Hepatocyte (in vitro differentiated cells): ENCODE measurements at regions not wholly inside any gene's neighbourhood (a gene's known extent, or its start where the extent isn't known, plus 50 kb on each side); places are given as distances from the start of the nearest gene placed in this dataset.
"Not testable (repeated sequence)": the region's sequence is repeated elsewhere in the genome, so short reads cannot be mapped to it uniquely, and the experiment has no call there.

Experiments used
- DNase-seq: peaks from one replicate; pipeline ENCODE4 v3.0.0-alpha.2; 2016; ENCODE audit warnings: low spot score
- H2AFZ ChIP-seq: fragments of 200-600 bp; sonication (generic); 2 replicates; pipeline ENCODE4 v1.6.0; 2016; ENCODE audit warnings: antibody characterized with exemption, mild to moderate bottlenecking
- H3K27ac ChIP-seq: fragments of 200-600 bp; sonication (generic); 2 replicates; pipeline ENCODE4 v1.5.1; 2016; ENCODE audit warnings: mild to moderate bottlenecking
- H3K27me3 ChIP-seq: fragments of 200-600 bp; sonication (generic); 2 replicates; pipeline ENCODE4 v1.6.1; 2016
- H3K36me3 ChIP-seq: fragments of 200-600 bp; sonication (generic); replicated peaks from 2 replicates; pipeline ENCODE4 v1.5.1; 2016; ENCODE audit warnings: low read depth; ENCODE audit not compliant: insufficient read depth
- H3K4me1 ChIP-seq: fragments of 200-600 bp; sonication (generic); 2 replicates; pipeline ENCODE4 v1.5.1; 2016; ENCODE audit warnings: mild to moderate bottlenecking, moderate library complexity; ENCODE audit not compliant: insufficient read depth
- H3K4me2 ChIP-seq: fragments of 200-600 bp; sonication (generic); 2 replicates; pipeline ENCODE4 v1.6.0; 2016
- H3K4me3 ChIP-seq: fragments of 200-600 bp; sonication (generic); 2 replicates; pipeline ENCODE4 v1.5.1; 2016; ENCODE audit warnings: mild to moderate bottlenecking
- H3K79me2 ChIP-seq: fragments of 200-600 bp; sonication (generic); 2 replicates; pipeline ENCODE4 v1.6.0; 2017; ENCODE audit warnings: mild to moderate bottlenecking
- H3K9me2 ChIP-seq: fragments of 200-600 bp; sonication (generic); replicated peaks from 2 replicates; pipeline ENCODE4 v1.6.0; 2017; ENCODE audit warnings: mild to moderate bottlenecking; ENCODE audit not compliant: insufficient read depth
- H3K9me3 ChIP-seq: fragments of 200-600 bp; sonication (generic); 2 replicates; pipeline ENCODE4 v1.5.1; 2016; ENCODE audit warnings: low read depth, mild to moderate bottlenecking
- H4K20me1 ChIP-seq: fragments of 200-600 bp; sonication (generic); 2 replicates; pipeline ENCODE4 v1.6.0; 2016; ENCODE audit warnings: mild to moderate bottlenecking; ENCODE audit not compliant: insufficient read depth, poor library complexity, severe bottlenecking
- CTCF ChIP-seq: fragments of 200-600 bp; sonication (generic); IDR thresholded peaks from 2 replicates; pipeline ENCODE4 v1.5.1; 2016; ENCODE audit warnings: antibody characterized with exemption, mild to moderate bottlenecking; ENCODE audit not compliant: poor library complexity
- EZH2 ChIP-seq: fragments of 200-600 bp; sonication (generic); IDR thresholded peaks from 2 replicates; pipeline ENCODE4 v1.6.1; 2016; ENCODE audit warnings: antibody characterized with exemption, mild to moderate bottlenecking, borderline replicate concordance
- EZH2phosphoT487 ChIP-seq: fragments of 200-600 bp; sonication (generic); IDR thresholded peaks from one replicate; pipeline ENCODE4 v1.6.1; 2018; ENCODE audit warnings: antibody characterized with exemption, mild to moderate bottlenecking, low read depth, moderate library complexity; ENCODE audit not compliant: unreplicated experiment, severe bottlenecking
- WGBS: methylation state at CpG from one replicate; pipeline ENCODE4 v1.1.6; 2016; ENCODE audit warnings: low lambda C conversion rate; ENCODE audit errors: missing lambda C conversion rate; 5-methylcytosine and 5-hydroxymethylcytosine counted together

GRCh38 chr3:88882121-88882520 is 225.3 kb upstream of the EPHA3 start:
- Histone ChIP-seq H4K20me1 (no peaks in the 10 kb centered on the region), H3K79me2 (no peaks in the 10 kb centered on the region), H3K27me3 (no peaks in the 10 kb centered on the region), H3K4me1 (no peaks in the 10 kb centered on the region), H3K9me2 (no peaks in the 10 kb centered on the region), H3K27ac (no peak overlapping the region), H2AFZ (no peak overlapping the region), H3K36me3 (no peaks in the 10 kb centered on the region), H3K9me3 (no peaks in the 10 kb centered on the region), H3K4me2 (no peak overlapping the region), H3K4me3 (no peak overlapping the region)
- WGBS: 78% methylated on average over 2 of the region's 2 CpGs
- DNase-seq: no peak
- TF ChIP-seq CTCF (no peak), EZH2phosphoT487 (no peak), EZH2 (no peak)

- DNase-seq, H3K36me3 ChIP-seq, H4K20me1 ChIP-seq, H3K9me3 ChIP-seq, H3K27me3 ChIP-seq, H3K4me1 ChIP-seq, H3K4me2 ChIP-seq, H3K27ac ChIP-seq, H3K4me3 ChIP-seq, H2AFZ ChIP-seq, H3K79me2 ChIP-seq, H3K9me2 ChIP-seq: not testable (repeated sequence)
- 90% methylated on average over 12 of the region's 12 CpGs for WGBS
Observed at GRCh38 chr3:88886624-88887023, 220.8 kb upstream of the EPHA3 start.

- no peaks in the 10 kb centered on the region for H3K9me2 ChIP-seq
- no peak overlapping the region for H3K27ac ChIP-seq
- no peak overlapping the region for H3K4me2 ChIP-seq
- H3K4me1 ChIP-seq: no peaks in the 10 kb centered on the region
- WGBS: 81% methylated on average over 1 of the region's 1 CpG
- H3K9me3 ChIP-seq: no peaks in the 10 kb centered on the region
- H4K20me1 ChIP-seq: no peaks in the 10 kb centered on the region
- TF ChIP-seq EZH2: no peak
- no peak for TF ChIP-seq EZH2phosphoT487
- TF ChIP-seq CTCF: no peak
- no peaks in the 10 kb centered on the region for H3K27me3 ChIP-seq
- no peaks in the 10 kb centered on the region for H3K36me3 ChIP-seq
- H2AFZ ChIP-seq: no peak overlapping the region
- DNase-seq: no peak
- no peaks in the 10 kb centered on the region for H3K79me2 ChIP-seq
- no peak overlapping the region for H3K4me3 ChIP-seq
Observed at GRCh38 chr3:88896026-88896425, 211.4 kb upstream of the EPHA3 start.

GRCh38 chr3:88912294-88912877 is 195.0 kb upstream of the EPHA3 start:
- Histone ChIP-seq H3K4me3 (no peak overlapping the region), H3K9me3 (no peaks in the 10 kb centered on the region), H4K20me1 (no peaks in the 10 kb centered on the region), H2AFZ (peak overlapping the region; percentile 19), H3K4me2 (no peak overlapping the region), H3K36me3 (no peaks in the 10 kb centered on the region), H3K27ac (no peak overlapping the region), H3K27me3 (no peaks in the 10 kb centered on the region), H3K9me2 (no peaks in the 10 kb centered on the region), H3K79me2 (no peaks in the 10 kb centered on the region), H3K4me1 (no peaks in the 10 kb centered on the region)
- TF ChIP-seq CTCF (no peak), EZH2phosphoT487 (no peak), EZH2 (no peak)
- DNase-seq: no peak
- WGBS: 44% methylated on average over 3 of the region's 3 CpGs
